H1 (cell line): ENCODE measurements at regions not wholly inside any gene's neighbourhood (a gene's known extent, or its start where the extent isn't known, plus 50 kb on each side); places are given as distances from the start of the nearest gene placed in this dataset.

Experiments
- CTCF ChIA-PET: fragments of 300-600 bp; sonication (Branson Sonifier 250); formaldehyde crosslinking; loops from one replicate; lab custom pipeline; 2021; ENCODE audit not compliant: partially characterized antibody; lab: Charles Lee
- POLR2A ChIA-PET: fragments of 300-600 bp; sonication (Branson Sonifier 250); formaldehyde crosslinking; loops from one replicate; lab custom pipeline; 2021; ENCODE audit warnings: inconsistent platforms; ENCODE audit not compliant: partially characterized antibody; lab: Charles Lee
- DNase-seq, 2 experiments: peaks; one replicate each; pipeline versions ENCODE4 v3.0.0 to v3.0.0-alpha.2; 2010 to 2022; ENCODE audit warnings: low spot score in 2 of 2, low read depth in 1 of 2, mixed read lengths in 1 of 2
- FAIRE-seq: peaks from 2 replicates; lab custom pipeline; 2011; peaks lifted over from hg19 to GRCh38; lab: Jason Lieb, UNC
- H2AFZ ChIP-seq: 2 replicates; pipeline ENCODE4 v1.8.1; 2012; ENCODE audit warnings: low read length, inconsistent platforms
- H2AK5ac ChIP-seq: 2 replicates; pipeline ENCODE4 v1.6.1; 2013; ENCODE audit warnings: low read depth, low read length
- H2BK120ac ChIP-seq: replicated peaks from 2 replicates; pipeline ENCODE3; 2013; ENCODE audit warnings: low read depth, low read length, inconsistent platforms
- H2BK12ac ChIP-seq: 2 replicates; pipeline ENCODE4 v1.6.1; 2013; ENCODE audit warnings: low read depth, low read length
- H2BK15ac ChIP-seq: 2 replicates; pipeline ENCODE4 v1.6.1; 2013; ENCODE audit warnings: low read length
- H2BK20ac ChIP-seq: 2 replicates; pipeline ENCODE4 v1.6.1; 2013; ENCODE audit warnings: low read length
- H2BK5ac ChIP-seq: 2 replicates; pipeline ENCODE4 v1.6.1; 2013; ENCODE audit warnings: low read depth, low read length
- H3K14ac ChIP-seq: 2 replicates; pipeline ENCODE4 v1.6.1; 2013; ENCODE audit warnings: inconsistent platforms; ENCODE audit not compliant: insufficient read length
- H3K18ac ChIP-seq: 2 replicates; pipeline ENCODE4 v1.6.1; 2013; ENCODE audit warnings: low read length; ENCODE audit errors: extremely low read depth
- H3K23ac ChIP-seq: 2 replicates; pipeline ENCODE4 v1.6.1; 2013; ENCODE audit warnings: inconsistent platforms; ENCODE audit not compliant: insufficient read length
- H3K23me2 ChIP-seq: 2 replicates; pipeline ENCODE4 v1.6.1; 2013; ENCODE audit warnings: low read depth, low read length
- H3K27ac ChIP-seq: 2 replicates; pipeline ENCODE4 v1.6.1; 2011; ENCODE audit warnings: low read depth, low read length, inconsistent platforms
- H3K27me3 ChIP-seq, 4 experiments: replicated peaks in 1 of 4; 1 replicate in 1 of 4; 2 replicates in 3 of 4; pipeline versions ENCODE4 v1.6.1 to v1.8.1; 2011 to 2013; ENCODE audit warnings: low read length in 3 of 4, mild to moderate bottlenecking in 3 of 4, inconsistent platforms in 2 of 4, mixed read lengths in 2 of 4, moderate library complexity in 1 of 4; ENCODE audit not compliant: control insufficient read depth in 3 of 4, insufficient read depth in 3 of 4; ENCODE audit errors: extremely low read depth in 1 of 4
- H3K36me3 ChIP-seq, 4 experiments: 2 replicates each; pipeline versions ENCODE4 v1.6.1 to v1.8.1; 2011 to 2013; ENCODE audit warnings: mild to moderate bottlenecking in 4 of 4, low read length in 3 of 4, moderate library complexity in 2 of 4, control low read depth in 1 of 4, inconsistent platforms in 1 of 4; ENCODE audit not compliant: insufficient read depth in 4 of 4, control insufficient read depth in 2 of 4
- H3K4ac ChIP-seq: replicated peaks from 2 replicates; pipeline ENCODE3; 2013; ENCODE audit warnings: low read length, low read depth, mixed read lengths, inconsistent platforms; ENCODE audit not compliant: insufficient read length
- H3K4me1 ChIP-seq, 4 experiments: replicated peaks in 1 of 4; 1 replicate in 1 of 4; 2 replicates in 3 of 4; pipeline versions ENCODE4 v1.6.1 to v1.8.1; 2011 to 2013; ENCODE audit warnings: low read length in 3 of 4, inconsistent platforms in 2 of 4, mixed read lengths in 1 of 4; ENCODE audit not compliant: insufficient read depth in 4 of 4, control insufficient read depth in 3 of 4
- H3K4me2 ChIP-seq, 2 experiments: 2 replicates each; pipeline versions ENCODE4 v1.6.1 to v1.8.1; 2011 to 2013; ENCODE audit warnings: low read depth in 2 of 2, low read length in 2 of 2, control low read depth in 1 of 2, inconsistent platforms in 1 of 2, mild to moderate bottlenecking in 1 of 2; ENCODE audit not compliant: insufficient read depth in 1 of 2
- H3K4me3 ChIP-seq, 4 experiments: fragments of 200-600, 300-600 bp in 1 of 4; sonication (generic), shearing (Covaris generic), sonication (Bioruptor Twin) in 1 of 4; 2 replicates each; pipeline versions ENCODE4 v1.5.1 to v1.8.1; 2011 to 2016; ENCODE audit warnings: low read length in 4 of 4, low read depth in 3 of 4, control low read depth in 2 of 4, inconsistent platforms in 2 of 4, mild to moderate bottlenecking in 2 of 4, mixed read lengths in 1 of 4, moderate library complexity in 1 of 4; ENCODE audit not compliant: insufficient read depth in 2 of 4; ENCODE audit errors: extremely low read depth in 1 of 4
- H3K56ac ChIP-seq: replicated peaks from 2 replicates; pipeline ENCODE3; 2013; ENCODE audit warnings: low read depth, mild to moderate bottlenecking, mixed read lengths, low read length, inconsistent platforms; ENCODE audit not compliant: insufficient read length
- H3K79me1 ChIP-seq: 2 replicates; pipeline ENCODE4 v1.6.1; 2013; ENCODE audit warnings: low read depth, low read length, control low read depth
- H3K79me2 ChIP-seq, 2 experiments: 2 replicates each; pipeline versions ENCODE4 v1.6.1 to v1.8.1; 2012 to 2013; ENCODE audit warnings: low read length in 2 of 2, mild to moderate bottlenecking in 2 of 2, inconsistent platforms in 1 of 2; ENCODE audit not compliant: insufficient read depth in 2 of 2, control insufficient read depth in 1 of 2
- H3K9ac ChIP-seq, 4 experiments: replicated peaks in 1 of 4; 1 replicate in 1 of 4; 2 replicates in 3 of 4; pipeline versions ENCODE4 v1.6.1 to v1.8.1; 2011 to 2013; ENCODE audit warnings: low read depth in 3 of 4, low read length in 3 of 4, control low read depth in 2 of 4, mild to moderate bottlenecking in 2 of 4, moderate library complexity in 2 of 4, inconsistent platforms in 1 of 4; ENCODE audit errors: extremely low read depth in 1 of 4
- H3K9me3 ChIP-seq, 2 experiments: 2 replicates each; pipeline versions ENCODE4 v1.6.1 to v1.8.1; 2012 to 2013; ENCODE audit warnings: mild to moderate bottlenecking in 2 of 2, moderate library complexity in 2 of 2, control low read depth in 1 of 2, inconsistent platforms in 1 of 2, low read depth in 1 of 2, low read length in 1 of 2, mixed read lengths in 1 of 2; ENCODE audit not compliant: insufficient read depth in 2 of 2
- H4K20me1 ChIP-seq, 2 experiments: replicated peaks in 1 of 2; 2 replicates each; pipeline versions ENCODE3 to v1.8.1; 2011 to 2013; ENCODE audit warnings: inconsistent platforms in 2 of 2, low read length in 2 of 2, mild to moderate bottlenecking in 1 of 2; ENCODE audit not compliant: insufficient read depth in 2 of 2, control insufficient read depth in 1 of 2
- H4K5ac ChIP-seq: 2 replicates; pipeline ENCODE4 v1.6.1; 2013; ENCODE audit warnings: low read length, low read depth, mixed read lengths, inconsistent platforms; ENCODE audit not compliant: insufficient read length
- H4K8ac ChIP-seq: 2 replicates; pipeline ENCODE4 v1.8.0; 2013; ENCODE audit warnings: mild to moderate bottlenecking, moderate library complexity, low read length, inconsistent platforms; ENCODE audit not compliant: insufficient read depth; ENCODE audit errors: extremely low read depth
- H4K91ac ChIP-seq: replicated peaks from 2 replicates; pipeline ENCODE3; 2013; ENCODE audit warnings: low read length, mixed read lengths, inconsistent platforms; ENCODE audit not compliant: insufficient read length
- BACH1 ChIP-seq: IDR thresholded peaks from 2 replicates; pipeline ENCODE4 v1.6.1; 2012; ENCODE audit warnings: low read length, improper control_type of control experiment
- CREB1 ChIP-seq: IDR thresholded peaks from 2 replicates; pipeline ENCODE4 v1.6.1; 2012; ENCODE audit warnings: inconsistent platforms
- EP300 ChIP-seq, 2 experiments: IDR thresholded peaks; 1 replicate in 1 of 2; 2 replicates in 1 of 2; pipeline ENCODE4 v1.6.1; 2011 to 2012; ENCODE audit warnings: low read depth in 2 of 2, low read length in 2 of 2, mild to moderate bottlenecking in 2 of 2, borderline replicate concordance in 1 of 2, inconsistent platforms in 1 of 2, moderate library complexity in 1 of 2
- FOSL1 ChIP-seq: IDR thresholded peaks from 2 replicates; pipeline ENCODE4 v1.6.1; 2011; ENCODE audit warnings: mild to moderate bottlenecking, low read depth, low read length, moderate library complexity; ENCODE audit not compliant: insufficient read depth
- RNF2 ChIP-seq: fragments of 200-900, 300-1000 bp; sonication (generic); IDR thresholded peaks from 2 replicates; pipeline ENCODE4 v1.7.1; 2016; ENCODE audit warnings: borderline replicate concordance, low read depth, mild to moderate bottlenecking, antibody characterized with exemption, low read length; ENCODE audit not compliant: poor library complexity, severe bottlenecking; ENCODE audit errors: missing control alignments
- ZNF274 ChIP-seq: IDR thresholded peaks from 2 replicates; pipeline ENCODE4 v1.7.0; 2012; ENCODE audit warnings: low read length, borderline replicate concordance; ENCODE audit errors: extremely low read depth
- WGBS, 2 experiments: shearing (Covaris generic) in 1 of 2; methylation state at CpG; one replicate each; pipeline versions ENCODE4 v1.1.6 to v1.1.7; 2013 to 2015; ENCODE audit warnings: low lambda C conversion rate in 2 of 2, mixed read lengths in 2 of 2, inconsistent platforms in 1 of 2, low coverage in 1 of 2, missing lambda C conversion rate in 1 of 2; ENCODE audit not compliant: insufficient replicate concordance in 2 of 2, insufficient coverage in 1 of 2, insufficient read length in 1 of 2; ENCODE audit errors: extremely low coverage in 1 of 2, missing lambda C conversion rate in 1 of 2; 5-methylcytosine and 5-hydroxymethylcytosine counted together

DNA sequence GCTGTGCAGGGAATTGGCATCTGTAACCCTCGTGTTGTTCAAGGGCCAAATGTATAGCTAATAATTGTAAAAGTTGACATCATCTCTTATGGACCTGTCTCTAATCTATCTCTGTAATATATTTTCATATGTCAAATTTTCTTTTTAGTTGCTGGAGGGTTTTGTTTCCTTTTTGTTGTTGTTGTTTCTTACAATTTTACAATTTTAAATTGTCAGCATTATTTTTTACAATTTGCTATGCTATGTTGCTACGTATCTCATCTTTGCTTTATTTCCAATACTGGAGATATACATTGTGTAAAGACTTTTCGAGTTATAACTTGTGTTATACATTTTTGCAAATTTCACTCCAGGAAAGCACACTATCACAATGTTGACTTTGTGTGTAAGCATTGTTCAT lies 290.2 kb upstream of the SP4 start:
- Histone ChIP-seq H2BK12ac (no peak overlapping the region), H4K5ac (no peak overlapping the region), H3K36me3 (no peaks in the 10 kb centered on the region), H3K4me2 (no peak overlapping the region), H3K23me2 (no peaks in the 10 kb centered on the region), H4K8ac (no peak overlapping the region), H4K20me1 (no peaks in the 10 kb centered on the region), H3K4me1 (no peaks in the 10 kb centered on the region), H3K18ac (no peak overlapping the region), H2BK20ac (no peak overlapping the region), H3K79me2 (no peaks in the 10 kb centered on the region), H3K27ac (no peak overlapping the region), H2BK15ac (no peak overlapping the region), H3K56ac (no peak overlapping the region), H3K4me3 (no peak overlapping the region)
- DNase-seq = no peak
- POLR2A ChIA-PET = no interaction called here
- TF ChIP-seq RNF2 (no peak), FOSL1 (no peak), ZNF274 (no peak), EP300 (IDR thresholded peaks at IDR 0.05; ENCODE audit: borderline replicate concordance in 1 of 2, low read depth in 2 of 2, low read length in 2 of 2) (no peak), CREB1 (no peak), BACH1 (no peak)
- TF ChIP-seq, all 59 proteins: peak for 0
- Histone ChIP-seq H3K14ac (no peak overlapping the region), H2BK120ac (no peak overlapping the region), H4K91ac (no peak overlapping the region), H3K9me3 (no peaks in the 10 kb centered on the region), H2AFZ (no peak overlapping the region), H3K4ac (no peak overlapping the region), H3K9ac (no peak overlapping the region), H3K23ac (no peak overlapping the region), H2AK5ac (no peak overlapping the region), H3K79me1 (no peaks in the 10 kb centered on the region), H3K27me3 (no peaks in the 10 kb centered on the region), H2BK5ac (no peak overlapping the region)
- CTCF ChIA-PET = interaction anchor here (0.7 kb wide), 1 partner anchor 14 kb away, joined by 3 read pairs; no protein-coding TSS in a partner anchor
- 93% methylated on average over 3 of the region's 3 CpGs; no CpG with 5 or more reads in 1 of the 2 experiments for WGBS, 2 experiments
- FAIRE-seq = no peak
